ENCODE measurements at regions not wholly inside any gene's neighbourhood (a gene's known extent, or its start where the extent isn't known, plus 50 kb on each side); places are given as distances from the start of the nearest gene placed in this dataset.
"Not testable (repeated sequence)": the region's sequence is repeated elsewhere in the genome, so short reads cannot be mapped to it uniquely, and the experiment has no call there.

DNA sequence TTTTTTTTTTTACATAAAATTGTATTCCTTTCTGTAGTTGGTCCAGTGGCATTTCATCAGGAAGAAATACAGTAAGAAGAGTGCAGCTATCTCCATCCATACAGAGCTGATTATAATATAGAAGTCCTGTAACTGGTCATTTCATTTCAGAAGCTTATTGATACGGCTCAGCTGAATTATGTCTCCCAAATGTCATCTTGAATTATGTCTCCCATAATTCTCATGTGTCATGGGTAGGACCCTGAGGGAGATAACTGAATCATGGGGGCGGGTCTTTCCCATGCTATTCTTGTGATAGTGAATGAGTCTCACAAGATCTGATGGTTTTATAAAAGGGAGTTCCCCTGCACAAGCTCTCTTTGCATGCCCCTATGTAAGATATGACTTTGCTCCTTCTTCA, 492.9 kb downstream of the CHSY3 start:
- Histone ChIP-seq H3K27ac (no peak overlapping the region), H3K4me1 (replicated peaks in 1 of 2) (peaks cover 5 to 7% of the 10 kb centered on the region in 2 donors), H3K4me3 (no peak overlapping the region)
- in situ Hi-C loops (cut with MboI; ENCODE audit: low pct_unique_long_range_greater_than_20kb in 2 of 9, low sequenced_read_pairs in 9 of 9, unreplicated experiment in 9 of 9) = no loop called here
- peak in 4 of 8 experiments; percentile 13 to 63 (median 48) for ATAC-seq (replicated peaks in 6 of 8)
- 0 to 90% (median 50%) methylated on average over 1 to 2 of the region's 2 CpGs; no CpG with 5 or more reads in 3 of the 10 experiments for WGBS, 10 experiments

GRCh38 chr5:130391727-130392264, 487.5 kb downstream of the CHSY3 start:
- in situ Hi-C loops (cut with MboI; ENCODE audit: low pct_unique_long_range_greater_than_20kb in 2 of 9, low sequenced_read_pairs in 9 of 9, unreplicated experiment in 9 of 9); H3K4me3 ChIP-seq; H3K4me1 ChIP-seq (replicated peaks in 1 of 2); H3K27ac ChIP-seq; ATAC-seq (replicated peaks in 6 of 8): not testable (repeated sequence)
- WGBS, 10 experiments = 2 to 92% (median 64%) methylated on average over 1 to 3 of the region's 3 CpGs

DNA sequence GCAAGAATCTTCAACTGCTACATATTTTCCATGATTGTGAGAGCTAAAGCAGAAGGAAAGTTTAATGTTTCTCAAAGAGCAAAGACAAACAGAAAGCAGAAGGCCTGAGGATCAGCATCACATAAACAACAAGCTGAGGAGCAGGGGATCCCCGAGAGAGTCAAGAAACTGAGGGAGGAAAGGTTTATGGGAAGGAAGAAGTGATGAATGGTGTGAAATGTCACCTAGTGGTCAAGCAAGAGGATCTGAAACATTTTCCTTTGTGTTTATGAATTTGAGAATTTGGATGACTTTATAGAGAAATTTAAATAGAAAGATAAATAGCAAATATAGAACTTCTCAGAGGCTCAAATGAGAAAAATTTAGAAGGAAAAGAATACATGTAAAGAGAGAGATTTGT, 481.9 kb downstream of the CHSY3 start:
- Histone ChIP-seq H3K4me3 (no peak overlapping the region), H3K4me1 (replicated peaks in 1 of 2) (no peaks in the 10 kb centered on the region), H3K27ac (no peak overlapping the region)
- in situ Hi-C loops (cut with MboI; ENCODE audit: low pct_unique_long_range_greater_than_20kb in 2 of 9, low sequenced_read_pairs in 9 of 9, unreplicated experiment in 9 of 9) = no loop called here
- ATAC-seq (replicated peaks in 6 of 8) = no peak
- WGBS, 10 experiments = 17 to 100% (median 83%) methylated on average over 1 of the region's 1 CpG; no CpG with 5 or more reads in 1 of the 10 experiments

GRCh38 chr5:130385656-130386055, 481.4 kb downstream of the CHSY3 start:
- in situ Hi-C loops (cut with MboI; ENCODE audit: low pct_unique_long_range_greater_than_20kb in 2 of 9, low sequenced_read_pairs in 9 of 9, unreplicated experiment in 9 of 9) = no loop called here
- no peak for ATAC-seq (replicated peaks in 6 of 8)
- Histone ChIP-seq H3K4me1 (replicated peaks in 1 of 2) (no peaks in the 10 kb centered on the region), H3K27ac (no peak overlapping the region), H3K4me3 (no peak overlapping the region)
- WGBS, 10 experiments = 0 to 90% (median 60%) methylated on average over 1 to 2 of the region's 2 CpGs; no CpG with 5 or more reads in 5 of the 10 experiments

- no peaks in the 10 kb centered on the region for H3K4me1 ChIP-seq (replicated peaks in 1 of 2)
- WGBS, 10 experiments = 45 to 100% (median 84%) methylated on average over 1 to 2 of the region's 2 CpGs
- in situ Hi-C loops (cut with MboI; ENCODE audit: low pct_unique_long_range_greater_than_20kb in 2 of 9, low sequenced_read_pairs in 9 of 9, unreplicated experiment in 9 of 9) = no loop called here
- H3K4me3 ChIP-seq = no peak overlapping the region
- no peak overlapping the region for H3K27ac ChIP-seq
- no peak for ATAC-seq (replicated peaks in 6 of 8)
Measured at GRCh38 chr5:130365956-130366355, 461.7 kb downstream of the CHSY3 start.

DNA sequence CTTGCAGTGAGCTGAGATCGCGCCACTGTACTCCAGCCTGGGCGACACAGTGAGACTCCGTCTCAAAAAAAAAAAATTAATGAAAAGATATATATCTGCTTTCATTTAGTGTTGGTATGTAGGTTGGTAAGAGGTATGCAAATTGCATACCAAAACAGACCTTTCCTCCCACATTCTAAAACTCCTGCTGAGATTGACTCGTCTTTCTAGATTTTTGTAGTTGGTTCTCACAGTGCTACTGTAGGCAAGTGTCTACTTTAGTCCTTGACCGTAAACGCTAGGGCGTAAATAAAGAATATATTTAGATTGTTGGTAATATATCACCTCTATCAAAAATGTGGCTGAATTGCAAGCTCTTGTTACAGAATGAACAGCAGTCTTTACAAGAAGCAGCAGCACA, 445.9 kb downstream of the CHSY3 start:
- no peak for ATAC-seq (replicated peaks in 6 of 8)
- H3K4me3 ChIP-seq = no peak overlapping the region
- 31 to 100% (median 94%) methylated on average over 1 to 5 of the region's 8 CpGs; no CpG with 5 or more reads in 4 of the 10 experiments for WGBS, 10 experiments
- no peaks in the 10 kb centered on the region for H3K4me1 ChIP-seq (replicated peaks in 1 of 2)
- in situ Hi-C loops (cut with MboI; ENCODE audit: low pct_unique_long_range_greater_than_20kb in 2 of 9, low sequenced_read_pairs in 9 of 9, unreplicated experiment in 9 of 9) = no loop called here
- H3K27ac ChIP-seq = no peak overlapping the region

GRCh38 chr5:130337179-130337888, 433.1 kb downstream of the CHSY3 start:
- WGBS, 10 experiments = 2 to 84% (median 55%) methylated on average over 1 to 7 of the region's 7 CpGs
- Histone ChIP-seq H3K4me3 (no peak overlapping the region), H3K27ac (no peak overlapping the region), H3K4me1 (replicated peaks in 1 of 2) (no peaks in the 10 kb centered on the region)
- peak in 6 of 8 experiments; percentile 38 to 95 (median 54) for ATAC-seq (replicated peaks in 6 of 8)
- in situ Hi-C loops (cut with MboI; ENCODE audit: low pct_unique_long_range_greater_than_20kb in 2 of 9, low sequenced_read_pairs in 9 of 9, unreplicated experiment in 9 of 9) = no loop called here

DNA sequence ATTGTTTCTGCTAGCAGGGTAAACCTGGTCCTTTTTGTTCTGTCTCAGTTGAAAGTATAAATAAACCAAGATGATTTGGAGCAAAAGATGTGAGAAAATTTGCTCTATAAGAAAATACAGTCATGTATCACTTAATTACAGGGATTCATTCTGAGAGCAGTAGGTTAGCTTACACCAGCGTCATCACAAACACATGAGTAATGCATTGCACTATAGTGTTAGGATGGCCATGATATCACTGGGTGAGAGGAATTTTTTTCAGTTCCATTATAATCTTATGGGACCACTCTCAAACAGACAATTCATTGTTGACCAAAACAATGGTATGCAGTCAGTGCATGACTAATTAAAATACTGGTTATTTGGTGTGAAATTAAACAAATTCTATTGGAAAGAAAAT, 430.9 kb downstream of the CHSY3 start:
- H3K27ac ChIP-seq = no peak overlapping the region
- in situ Hi-C loops (cut with MboI; ENCODE audit: low pct_unique_long_range_greater_than_20kb in 2 of 9, low sequenced_read_pairs in 9 of 9, unreplicated experiment in 9 of 9) = no loop called here
- no peak overlapping the region for H3K4me3 ChIP-seq
- H3K4me1 ChIP-seq (replicated peaks in 1 of 2) = no peaks in the 10 kb centered on the region
- peak in 4 of 8 experiments; percentile 36 to 93 (median 72) for ATAC-seq (replicated peaks in 6 of 8)
- WGBS, 10 experiments = 0 to 100% (median 75%) methylated on average over 1 of the region's 1 CpG; no CpG with 5 or more reads in 2 of the 10 experiments

DNA sequence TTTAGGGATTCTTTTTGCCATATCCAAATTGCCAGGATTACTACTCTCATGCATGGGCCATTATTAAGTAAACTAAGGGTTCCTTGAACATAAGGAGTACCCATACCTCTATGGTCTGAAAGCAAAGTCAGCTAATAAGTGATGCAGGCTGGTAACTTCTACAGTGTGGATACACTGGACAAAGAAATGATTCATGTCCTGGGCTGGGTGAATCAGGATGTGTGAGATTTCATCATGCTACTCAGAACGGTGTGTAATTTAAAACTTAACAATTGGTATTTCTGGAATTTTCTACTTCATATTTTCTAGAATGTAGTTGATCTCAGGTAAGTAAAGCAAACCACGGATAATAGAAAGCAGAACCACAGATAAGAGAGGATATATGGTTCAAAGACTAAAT, 428.8 kb downstream of the CHSY3 start:
- 0 to 94% (median 74%) methylated on average over 1 to 2 of the region's 2 CpGs; no CpG with 5 or more reads in 2 of the 10 experiments for WGBS, 10 experiments
- in situ Hi-C loops (cut with MboI; ENCODE audit: low pct_unique_long_range_greater_than_20kb in 2 of 9, low sequenced_read_pairs in 9 of 9, unreplicated experiment in 9 of 9) = no loop called here
- Histone ChIP-seq H3K27ac (no peak overlapping the region), H3K4me3 (no peak overlapping the region), H3K4me1 (replicated peaks in 1 of 2) (no peaks in the 10 kb centered on the region)
- peak in 3 of 8 experiments; percentile 44 to 76 (median 69) for ATAC-seq (replicated peaks in 6 of 8)

- H3K27ac ChIP-seq = no peak overlapping the region
- WGBS, 10 experiments = 46 to 100% (median 86%) methylated on average over 1 to 3 of the region's 3 CpGs; no CpG with 5 or more reads in 2 of the 10 experiments
- in situ Hi-C loops (cut with MboI; ENCODE audit: low pct_unique_long_range_greater_than_20kb in 2 of 9, low sequenced_read_pairs in 9 of 9, unreplicated experiment in 9 of 9) = no loop called here
- no peak overlapping the region for H3K4me3 ChIP-seq
- H3K4me1 ChIP-seq (replicated peaks in 1 of 2) = no peaks in the 10 kb centered on the region
- no peak for ATAC-seq (replicated peaks in 6 of 8)
Measured at GRCh38 chr5:130331332-130331731, 427.1 kb downstream of the CHSY3 start.

DNA sequence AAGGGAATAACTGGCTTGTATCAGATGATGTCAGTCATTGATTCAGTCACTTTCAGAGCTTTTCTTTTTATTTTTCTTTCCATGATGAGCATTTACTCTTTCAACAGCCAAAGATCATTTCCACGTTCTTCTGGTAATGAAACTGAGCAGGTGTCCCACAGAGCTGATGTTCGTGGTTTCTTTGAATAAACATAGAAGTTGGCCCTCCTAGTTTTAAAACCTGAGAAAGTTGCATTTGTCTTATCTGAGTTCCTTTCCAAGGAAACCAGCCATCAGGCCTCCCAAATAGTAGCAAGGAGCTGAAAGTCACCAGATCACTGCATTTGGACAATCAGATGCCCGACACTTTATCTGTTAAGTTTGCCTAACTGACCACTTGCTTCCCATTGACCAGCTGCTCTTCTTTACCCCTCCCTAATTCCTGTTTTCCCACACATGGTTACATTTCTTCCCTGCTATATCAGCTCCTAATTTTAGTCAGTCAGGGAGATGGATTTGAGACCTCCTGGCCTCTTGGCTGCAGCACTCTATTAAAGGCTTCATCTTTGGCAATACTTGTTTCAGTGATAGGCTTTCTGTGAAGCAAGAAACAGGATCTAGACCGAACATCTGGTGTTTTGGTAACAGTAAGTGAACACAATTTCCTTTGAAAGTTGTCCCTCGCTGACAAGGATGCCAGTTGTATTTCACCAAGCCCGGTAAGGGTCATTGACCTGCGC, 420.8 kb downstream of the CHSY3 start:
- Histone ChIP-seq H3K4me1 (replicated peaks in 1 of 2) (no peaks in the 10 kb centered on the region), H3K27ac (no peak overlapping the region), H3K4me3 (no peak overlapping the region)
- in situ Hi-C loops (cut with MboI; ENCODE audit: low pct_unique_long_range_greater_than_20kb in 2 of 9, low sequenced_read_pairs in 9 of 9, unreplicated experiment in 9 of 9) = no loop called here
- 30 to 96% (median 75%) methylated on average over 1 to 7 of the region's 7 CpGs for WGBS, 10 experiments
- ATAC-seq (replicated peaks in 6 of 8) = no peak

GRCh38 chr5:130323804-130324454, 419.7 kb downstream of the CHSY3 start:
- H3K27ac ChIP-seq = no peak overlapping the region
- H3K4me3 ChIP-seq = no peak overlapping the region
- in situ Hi-C loops (cut with MboI; ENCODE audit: low pct_unique_long_range_greater_than_20kb in 2 of 9, low sequenced_read_pairs in 9 of 9, unreplicated experiment in 9 of 9) = no loop called here
- 25 to 100% (median 83%) methylated on average over 1 to 3 of the region's 3 CpGs for WGBS, 10 experiments
- H3K4me1 ChIP-seq (replicated peaks in 1 of 2) = no peaks in the 10 kb centered on the region
- ATAC-seq (replicated peaks in 6 of 8) = no peak

DNA sequence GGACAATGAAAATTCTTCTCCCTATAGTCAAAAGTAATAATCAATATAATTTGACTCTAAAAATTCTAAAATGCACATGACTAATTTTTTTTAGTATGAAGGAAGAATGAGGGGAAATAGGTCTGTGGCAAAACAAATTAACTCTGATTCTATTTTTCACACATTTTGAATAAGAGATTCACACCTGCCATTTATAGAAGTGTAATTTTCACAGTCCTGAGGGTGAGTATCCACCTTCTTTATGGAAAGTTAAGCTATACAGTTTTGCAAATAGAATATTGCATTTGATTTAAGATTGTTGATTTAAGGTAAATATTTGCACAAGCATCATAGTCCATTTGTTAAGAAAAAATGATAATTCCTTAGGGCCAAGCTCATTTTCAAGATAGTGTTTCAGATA, 417.7 kb downstream of the CHSY3 start:
- Histone ChIP-seq H3K4me3 (no peak overlapping the region), H3K4me1 (replicated peaks in 1 of 2) (no peaks in the 10 kb centered on the region), H3K27ac (no peak overlapping the region)
- in situ Hi-C loops (cut with MboI; ENCODE audit: low pct_unique_long_range_greater_than_20kb in 2 of 9, low sequenced_read_pairs in 9 of 9, unreplicated experiment in 9 of 9) = no loop called here
- no peak for ATAC-seq (replicated peaks in 6 of 8)

All from motor neuron (in vitro differentiated cells).